SK-N-SH treated with all-trans-retinoic acid at 6 μM for 48 hours (cell line): ENCODE measurements at regions not wholly inside any gene's neighbourhood (a gene's known extent, or its start where the extent isn't known, plus 50 kb on each side); places are given as distances from the start of the nearest gene placed in this dataset.

Experiments
- ATAC-seq: fragments of 200-7000 bp; cut with Tn5 transposase; 3 replicates; pipeline ENCODE4 v1.9.1; 2020; ENCODE audit warnings: mild to moderate bottlenecking, moderate library complexity
- ARNTL ChIP-seq: fragments of 450-650 bp; formaldehyde crosslinking; IDR thresholded peaks from 2 replicates; pipeline ENCODE4 v1.5.0; 2020; ENCODE audit warnings: low read depth, mild to moderate bottlenecking, moderate library complexity, borderline replicate concordance
- BACH2 ChIP-seq: fragments of 250-450 bp; sonication (Bioruptor Pico); IDR thresholded peaks from 2 replicates; pipeline ENCODE4 v1.9.0; 2021; ENCODE audit warnings: mild to moderate bottlenecking, borderline replicate concordance
- CREB5 ChIP-seq: fragments of 250-450 bp; sonication (Bioruptor Pico); IDR thresholded peaks from 2 replicates; pipeline ENCODE4 v1.5.1; 2020; ENCODE audit warnings: low read depth, mild to moderate bottlenecking, moderate library complexity
- CSDC2 ChIP-seq: fragments of 250-450 bp; sonication (Bioruptor Pico); IDR thresholded peaks from 2 replicates; pipeline ENCODE4 v1.5.0; 2020; ENCODE audit warnings: mild to moderate bottlenecking, moderate library complexity
- CSRNP3 ChIP-seq: fragments of 250-450 bp; sonication (Bioruptor Pico); IDR thresholded peaks from 2 replicates; pipeline ENCODE4 v1.5.1; 2021; ENCODE audit warnings: mild to moderate bottlenecking, moderate library complexity
- ESRRG ChIP-seq: fragments of 250-450 bp; sonication (Bioruptor Pico); IDR thresholded peaks from 2 replicates; pipeline ENCODE4 v1.6.1; 2021; ENCODE audit warnings: mild to moderate bottlenecking
- GLIS3 ChIP-seq: fragments of 250-450 bp; sonication (Bioruptor Pico); IDR thresholded peaks from 2 replicates; pipeline ENCODE4 v1.5.0; 2020; ENCODE audit warnings: mild to moderate bottlenecking, moderate library complexity
- PATZ1 ChIP-seq: fragments of 250-450 bp; sonication (Bioruptor Pico); IDR thresholded peaks from 2 replicates; pipeline ENCODE4 v1.8.0; 2020; ENCODE audit warnings: mild to moderate bottlenecking, moderate library complexity, borderline replicate concordance
- POU6F1 ChIP-seq: fragments of 250-450 bp; sonication (Bioruptor Pico); IDR thresholded peaks from 2 replicates; pipeline ENCODE4 v1.8.0; 2021; ENCODE audit warnings: low read depth, mild to moderate bottlenecking, moderate library complexity, borderline replicate concordance
- RARB ChIP-seq: fragments of 250-450 bp; sonication (Bioruptor Pico); IDR thresholded peaks from 2 replicates; pipeline ENCODE4 v1.8.0; 2021; ENCODE audit warnings: mild to moderate bottlenecking, moderate library complexity
- SNAI2 ChIP-seq: fragments of 250-450 bp; sonication (Bioruptor Pico); IDR thresholded peaks from 2 replicates; pipeline ENCODE4 v1.5.0; 2020; ENCODE audit warnings: mild to moderate bottlenecking, moderate library complexity
- TSHZ2 ChIP-seq: fragments of 250-450 bp; sonication (Bioruptor Pico); IDR thresholded peaks from 2 replicates; pipeline ENCODE4 v1.5.0; 2020; ENCODE audit warnings: mild to moderate bottlenecking, moderate library complexity
- ZC3H10 ChIP-seq: fragments of 250-450 bp; sonication (Bioruptor Pico); IDR thresholded peaks from 2 replicates; pipeline ENCODE4 v1.5.1; 2021; ENCODE audit warnings: mild to moderate bottlenecking, moderate library complexity
- ZFP3 ChIP-seq: fragments of 250-450 bp; sonication (Bioruptor Pico); IDR thresholded peaks from 2 replicates; pipeline ENCODE4 v1.5.0; 2020; ENCODE audit warnings: mild to moderate bottlenecking, moderate library complexity
- ZNF565 ChIP-seq: fragments of 450-650 bp; formaldehyde crosslinking; conservative IDR thresholded peaks from 2 replicates; pipeline ENCODE4 v1.5.0; 2020; ENCODE audit warnings: low read depth, mild to moderate bottlenecking, moderate library complexity
- ZNF70 ChIP-seq: fragments of 450-650 bp; formaldehyde crosslinking; IDR thresholded peaks from 2 replicates; pipeline ENCODE4 v1.5.0; 2020; ENCODE audit warnings: mild to moderate bottlenecking, moderate library complexity
- ZNF8 ChIP-seq: fragments of 450-650 bp; formaldehyde crosslinking; IDR thresholded peaks from 2 replicates; pipeline ENCODE4 v1.5.0; 2020; ENCODE audit warnings: mild to moderate bottlenecking, moderate library complexity

GRCh38 chr9:73022353-73022752 is 69.5 kb upstream of the ALDH1A1 start (continued):
- no peak for TF ChIP-seq TSHZ2 (CRISPR knock-in tag)
- no peak for TF ChIP-seq ESRRG (CRISPR knock-in tag)

- no peak for TF ChIP-seq ARNTL (CRISPR knock-in tag)
- no peak for TF ChIP-seq BACH2 (CRISPR knock-in tag)
- TF ChIP-seq ZNF8 (CRISPR knock-in tag), result no peak
- TF ChIP-seq, all 23 proteins: peak for 0
- no peak for ATAC-seq
Observed at GRCh38 chr9:73020877-73021276, 68.0 kb upstream of the ALDH1A1 start.

- TF ChIP-seq ESRRG (CRISPR knock-in tag) (no peak), ZNF8 (CRISPR knock-in tag) (no peak), CREB5 (CRISPR knock-in tag) (no peak), ARNTL (CRISPR knock-in tag) (no peak), BACH2 (CRISPR knock-in tag) (no peak), PATZ1 (CRISPR knock-in tag) (no peak)
- no peak for ATAC-seq
Observed at GRCh38 chr9:73014011-73014410, 61.2 kb upstream of the ALDH1A1 start.

GRCh38 chr9:73011956-73012355 is 59.1 kb upstream of the ALDH1A1 start:
- TF ChIP-seq TSHZ2 (CRISPR knock-in tag) (no peak), ARNTL (CRISPR knock-in tag) (no peak)
- ATAC-seq, result no peak

- ATAC-seq, result no peak
- TF ChIP-seq ZNF565 (CRISPR knock-in tag) (no peak), ZNF70 (CRISPR knock-in tag) (no peak), RARB (CRISPR knock-in tag) (no peak), CSDC2 (CRISPR knock-in tag) (no peak), GLIS3 (CRISPR knock-in tag) (no peak)
Observed at GRCh38 chr9:73011181-73011750, 58.4 kb upstream of the ALDH1A1 start.

- TF ChIP-seq ZC3H10 (CRISPR knock-in tag) (no peak), POU6F1 (CRISPR knock-in tag) (no peak), ZFP3 (CRISPR knock-in tag) (no peak), ZNF565 (CRISPR knock-in tag) (no peak), SNAI2 (CRISPR knock-in tag) (no peak), ZNF8 (CRISPR knock-in tag) (no peak), CSRNP3 (CRISPR knock-in tag) (no peak), CREB5 (CRISPR knock-in tag) (no peak), ARNTL (CRISPR knock-in tag) (no peak)
- no peak for ATAC-seq
Observed at GRCh38 chr9:73009649-73010288, 56.9 kb upstream of the ALDH1A1 start.
